Neural progenitor cell (in vitro differentiated cells): ENCODE measurements at regions not wholly inside any gene's neighbourhood (a gene's known extent, or its start where the extent isn't known, plus 50 kb on each side); places are given as distances from the start of the nearest gene placed in this dataset.

Experiments
- CTCF ChIP-seq: fragments of 200-600 bp; sonication (generic); IDR thresholded peaks from 2 replicates; pipeline ENCODE4 v1.5.1; 2017; ENCODE audit warnings: antibody characterized with exemption, mild to moderate bottlenecking
- EZH2 ChIP-seq: fragments of 200-600 bp; sonication (generic); IDR thresholded peaks from 2 replicates; pipeline ENCODE4 v1.6.1; 2017; ENCODE audit warnings: antibody characterized with exemption, mild to moderate bottlenecking, moderate library complexity
- EZH2phosphoT487 ChIP-seq: fragments of 200-600 bp; sonication (generic); IDR thresholded peaks from 2 replicates; pipeline ENCODE4 v1.6.1; 2017; ENCODE audit warnings: antibody characterized with exemption

DNA sequence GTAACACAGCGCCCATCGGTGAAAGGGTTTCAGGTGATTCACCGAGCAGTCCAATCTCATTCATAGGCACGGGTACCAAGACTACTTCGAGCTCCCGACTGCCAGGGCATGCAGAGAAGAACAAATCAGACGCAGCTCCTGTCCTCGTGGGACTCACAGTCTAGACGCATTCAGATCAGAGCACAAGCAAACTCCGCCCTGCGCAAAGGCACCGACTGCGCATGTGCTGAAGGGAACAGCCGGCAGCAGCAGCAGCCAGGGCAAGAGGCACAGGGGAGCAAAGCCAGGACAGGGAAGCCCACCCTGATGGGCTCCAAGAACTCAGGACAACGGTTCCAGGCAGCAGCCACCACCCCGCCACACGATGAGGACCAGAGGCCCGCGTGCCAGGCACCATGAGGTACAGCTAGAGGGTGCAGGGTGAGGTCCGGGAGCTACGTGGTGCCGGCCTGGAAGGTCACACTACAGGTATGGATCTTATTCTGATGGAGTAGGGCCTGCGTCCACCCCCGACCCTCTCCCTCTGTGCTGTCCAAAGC, 315.7 kb downstream of the FOXL1 start:
- TF ChIP-seq CTCF = no peak
- no peak for TF ChIP-seq EZH2
- TF ChIP-seq EZH2phosphoT487 = no peak
